K562 (cell line): ENCODE measurements at regions not wholly inside any gene's neighbourhood (a gene's known extent, or its start where the extent isn't known, plus 50 kb on each side); places are given as distances from the start of the nearest gene placed in this dataset.
"Not testable (repeated sequence)": the region's sequence is repeated elsewhere in the genome, so short reads cannot be mapped to it uniquely, and the experiment has no call there.

Experiments
- CREB1 ChIP-seq, 2 experiments: sonication (generic) in 1 of 2; formaldehyde crosslinking in 1 of 2; IDR thresholded peaks; 2 replicates each; pipeline versions ENCODE4 v1.6.1 to v1.8.0; 2012 to 2022; ENCODE audit warnings: inconsistent platforms in 1 of 2, mild to moderate bottlenecking in 1 of 2, missing genetic modification reagents in 1 of 2, moderate library complexity in 1 of 2
- GABPB2 ChIP-seq: fragments of 250-450 bp; sonication (Bioruptor Pico); conservative IDR thresholded peaks from 2 replicates; pipeline ENCODE4 v1.5.1; 2021; ENCODE audit warnings: mild to moderate bottlenecking
- HNRNPK ChIP-seq: fragments of 200-400 bp; formaldehyde crosslinking; IDR thresholded peaks from one replicate; pipeline ENCODE4 v1.6.1; 2018; ENCODE audit warnings: mild to moderate bottlenecking, low read depth, low read length; ENCODE audit not compliant: poor library complexity, severe bottlenecking
- MEF2A ChIP-seq: IDR thresholded peaks from 2 replicates; pipeline ENCODE4 v1.6.1; 2011; ENCODE audit warnings: low read depth, mild to moderate bottlenecking, low read length, moderate library complexity; ENCODE audit not compliant: control insufficient read depth
- MXI1 ChIP-seq: IDR thresholded peaks from 2 replicates; pipeline ENCODE4 v1.6.1; 2011; ENCODE audit warnings: low read depth, mild to moderate bottlenecking, improper control_type of control experiment, low read length
- POLR2AphosphoS5 ChIP-seq: IDR thresholded peaks from 2 replicates; pipeline ENCODE4 v1.6.1; 2011; ENCODE audit warnings: mild to moderate bottlenecking, low read depth, low read length, moderate library complexity; ENCODE audit not compliant: control insufficient read depth, insufficient read depth
- RAD21 ChIP-seq, 2 experiments: fragments of 250-450 bp in 1 of 2; fragments of 450-650 bp in 1 of 2; sonication (Bioruptor Pico) in 1 of 2; formaldehyde crosslinking in 1 of 2; IDR thresholded peaks in 1 of 2; conservative IDR thresholded peaks in 1 of 2; 2 replicates each; pipeline versions ENCODE4 v1.4.0 to v1.8.0; 2020 to 2022; ENCODE audit warnings: mild to moderate bottlenecking in 2 of 2, moderate library complexity in 1 of 2
- ZFX ChIP-seq: sonication (generic); formaldehyde crosslinking; IDR thresholded peaks from 2 replicates; pipeline ENCODE4 v1.8.0; 2022; ENCODE audit warnings: mild to moderate bottlenecking, missing genetic modification reagents, moderate library complexity
- ZNF263 ChIP-seq: sonication (generic); formaldehyde crosslinking; IDR thresholded peaks from 2 replicates; pipeline ENCODE4 v1.8.0; 2022; ENCODE audit warnings: mild to moderate bottlenecking, missing genetic modification reagents, borderline replicate concordance

DNA sequence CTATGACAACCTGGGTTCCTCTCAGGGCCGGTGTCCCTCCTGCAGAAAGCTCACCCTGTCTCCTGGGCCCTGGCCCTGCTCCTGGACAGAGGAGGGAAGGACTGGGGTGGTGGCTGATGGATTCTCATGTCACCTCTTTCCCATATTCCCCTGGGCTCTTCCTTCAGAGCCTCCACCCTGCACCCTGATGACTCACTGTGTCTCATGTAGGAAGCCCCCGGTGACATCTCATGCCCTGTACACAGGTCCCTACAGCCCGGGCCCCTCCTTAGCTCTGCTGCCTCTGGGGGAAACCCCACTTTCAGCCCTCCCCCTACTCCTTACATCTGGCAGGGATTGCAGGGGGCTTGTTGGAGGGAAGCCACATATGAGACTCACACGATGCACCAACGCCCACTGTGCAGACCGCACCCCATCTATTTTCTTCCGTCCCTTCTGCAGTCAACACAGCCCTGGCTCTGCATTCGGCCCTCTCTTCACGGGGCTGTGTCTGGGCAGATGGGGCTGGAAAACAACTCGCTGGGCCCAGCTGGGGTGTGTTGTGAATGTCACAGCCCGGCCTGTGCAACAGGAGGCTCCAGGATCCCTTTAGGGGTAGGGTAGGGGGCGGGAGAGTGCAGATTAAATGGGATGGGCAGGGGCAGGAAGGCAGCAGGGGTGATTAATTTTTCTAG lies 124.6 kb upstream of the SULF2 start:
- TF ChIP-seq ZNF263; RAD21 (CRISPR knock-in tag; conservative IDR thresholded peaks at IDR 0.05 in 1 of 2, IDR thresholded peaks at IDR 0.05 in 1 of 2); CREB1 (IDR thresholded peaks at IDR 0.05); CREB1 (CRISPR knock-in tag; IDR thresholded peaks at IDR 0.05); ZFX (CRISPR knock-in tag); GABPB2 (CRISPR knock-in tag); MXI1; POLR2AphosphoS5; MEF2A; HNRNPK: not testable (repeated sequence)
